K562 (cell line): ENCODE measurements at regions not wholly inside any gene's neighbourhood (a gene's known extent, or its start where the extent isn't known, plus 50 kb on each side); places are given as distances from the start of the nearest gene placed in this dataset.

Experiments used
- ATF1 ChIP-seq, 2 experiments: fragments of 450-650 bp in 1 of 2; IDR thresholded peaks; 2 replicates each; pipeline ENCODE4 v1.6.1; 2016; ENCODE audit warnings: missing compliant biosample characterization in 1 of 2, missing genetic modification characterization in 1 of 2
- ATF7 ChIP-seq: fragments of 450-650 bp; IDR thresholded peaks from 2 replicates; pipeline ENCODE4 v1.7.1; 2014; ENCODE audit warnings: mild to moderate bottlenecking, moderate library complexity
- BACH1 ChIP-seq: fragments of 200-800 bp; sonication (Bioruptor generic); IDR thresholded peaks from 2 replicates; pipeline ENCODE4 v1.6.1; 2016; ENCODE audit warnings: missing genetic modification characterization, missing compliant biosample characterization
- CBFB ChIP-seq: sonication (generic); formaldehyde crosslinking; IDR thresholded peaks from 2 replicates; pipeline ENCODE4 v1.4.0; 2020; ENCODE audit warnings: mild to moderate bottlenecking, missing genetic modification reagents
- CTCF ChIP-seq, 3 experiments: IDR thresholded peaks in 2 of 3; conservative IDR thresholded peaks in 1 of 3; 2 replicates each; pipeline ENCODE4 v1.5.1; 2011 to 2012; ENCODE audit warnings: low read length in 3 of 3, mild to moderate bottlenecking in 3 of 3, control low read depth in 2 of 3, improper control_type of control experiment in 1 of 3, inconsistent platforms in 1 of 3, low read depth in 1 of 3, mixed read lengths in 1 of 3, moderate library complexity in 1 of 3; ENCODE audit not compliant: insufficient read depth in 2 of 3
- EHMT2 ChIP-seq: fragments of 450-650 bp; IDR thresholded peaks from 2 replicates; pipeline ENCODE4 v1.6.1; 2018; ENCODE audit warnings: antibody characterized with exemption
- ETS1 ChIP-seq: conservative IDR thresholded peaks from 2 replicates; pipeline ENCODE4 v1.6.1; 2011; ENCODE audit warnings: low read depth, mild to moderate bottlenecking, low read length; ENCODE audit not compliant: control insufficient read depth
- MBD1 ChIP-seq: fragments of 250-450 bp; sonication (Bioruptor Pico); IDR thresholded peaks from 2 replicates; pipeline ENCODE4 v1.8.0; 2022; ENCODE audit warnings: inconsistent platforms
- MYBL2 ChIP-seq, 2 experiments: fragments of 450-650 bp in 1 of 2; sonication (generic) in 1 of 2; formaldehyde crosslinking in 1 of 2; IDR thresholded peaks; 2 replicates each; pipeline versions ENCODE4 v1.6.1 to v1.8.1; 2017 to 2022; ENCODE audit warnings: borderline replicate concordance in 1 of 2, inconsistent platforms in 1 of 2, low read depth in 1 of 2, mild to moderate bottlenecking in 1 of 2, missing genetic modification reagents in 1 of 2, moderate library complexity in 1 of 2
- NR1H2 ChIP-seq: sonication (generic); formaldehyde crosslinking; IDR thresholded peaks from 2 replicates; pipeline ENCODE4 v1.4.0; 2020; ENCODE audit warnings: mild to moderate bottlenecking, missing genetic modification reagents
- PCBP2 ChIP-seq: fragments of 200-400 bp; formaldehyde crosslinking; IDR thresholded peaks from 2 replicates; pipeline ENCODE4 v1.6.1; 2018; ENCODE audit warnings: low read length, low read depth, mild to moderate bottlenecking, moderate library complexity; ENCODE audit not compliant: poor library complexity, severe bottlenecking
- RBM15 ChIP-seq: fragments of 200-400 bp; formaldehyde crosslinking; IDR thresholded peaks from 2 replicates; pipeline ENCODE4 v1.6.1; 2018; ENCODE audit warnings: mild to moderate bottlenecking, low read length, moderate library complexity; ENCODE audit not compliant: insufficient read depth
- TFAM ChIP-seq: fragments of 250-450 bp; sonication (Bioruptor Pico); conservative IDR thresholded peaks from 2 replicates; pipeline ENCODE4 v1.5.0; 2021; ENCODE audit warnings: mild to moderate bottlenecking, moderate library complexity
- ZBTB11 ChIP-seq, 3 experiments: fragments of 200-800 bp in 1 of 3; fragments of 250-450 bp in 1 of 3; fragments of 450-650 bp in 1 of 3; sonication (Bioruptor Pico) in 1 of 3; sonication (Bioruptor generic) in 1 of 3; formaldehyde crosslinking in 1 of 3; IDR thresholded peaks; 2 replicates each; pipeline versions ENCODE4 v1.6.1 to v1.8.0; 2016 to 2022; ENCODE audit warnings: mild to moderate bottlenecking in 2 of 3, missing genetic modification characterization in 2 of 3, missing compliant biosample characterization in 1 of 3, moderate library complexity in 1 of 3
- ZNF174 ChIP-seq: fragments of 250-450 bp; sonication (Bioruptor Pico); IDR thresholded peaks from 2 replicates; pipeline ENCODE4 v1.4.0; 2020; ENCODE audit warnings: mild to moderate bottlenecking
- ZNF197 ChIP-seq: fragments of 200-800 bp; sonication (Bioruptor generic); IDR thresholded peaks from 2 replicates; pipeline ENCODE4 v1.6.1; 2016; ENCODE audit warnings: low read depth, missing genetic modification characterization, missing compliant biosample characterization
- ZNF354B ChIP-seq: fragments of 250-450 bp; sonication (Bioruptor Pico); IDR thresholded peaks from 2 replicates; pipeline ENCODE4 v1.4.0; 2020
- ZNF561 ChIP-seq: fragments of 450-650 bp; formaldehyde crosslinking; conservative IDR thresholded peaks from 2 replicates; pipeline ENCODE4 v1.4.0; 2020; ENCODE audit warnings: mild to moderate bottlenecking, moderate library complexity

- TF ChIP-seq CBFB, result no peak
- TF ChIP-seq ETS1, result no peak
- no peak for TF ChIP-seq TFAM (CRISPR knock-in tag)
- no peak; the same call in 1 of the 2 replicates for TF ChIP-seq ATF7
- peak; percentile 41 to 62 (median 46); a peak in 5 of 6 replicates for TF ChIP-seq CTCF (IDR thresholded peaks at IDR 0.05 in 2 of 3, conservative IDR thresholded peaks at IDR 0.05 in 1 of 3; ENCODE audit: insufficient read depth in 2 of 3, low read depth in 1 of 3, low read length in 3 of 3)
- 0 out of 2 replicates have a peak, but pooled peaks have one; percentile 53 for TF ChIP-seq ZNF197
- TF ChIP-seq ZNF174 (CRISPR knock-in tag), result no peak
- no peak for TF ChIP-seq ZNF561
- TF ChIP-seq MBD1 (CRISPR knock-in tag), result no peak
- TF ChIP-seq ATF1 (CRISPR knock-in tag; IDR thresholded peaks at IDR 0.05), result no peak
- peak; percentile 57; the same call in 1 of the 2 replicates for TF ChIP-seq ATF1 (tag; IDR thresholded peaks at IDR 0.05)
- TF ChIP-seq EHMT2, result 0 out of 2 replicates have a peak, but pooled peaks have one; percentile 19
- TF ChIP-seq BACH1 (tag), result peak; percentile 91
- no peak for TF ChIP-seq NR1H2
- peak; percentile 52; the same call in 1 of the 2 replicates for TF ChIP-seq ZNF354B
- TF ChIP-seq RBM15, result no peak
- TF ChIP-seq ZBTB11 (CRISPR knock-in tag; IDR thresholded peaks at IDR 0.05), result no peak
- no peak; the same call in 1 of the 2 replicates for TF ChIP-seq MYBL2 (IDR thresholded peaks at IDR 0.05; ENCODE audit: low read depth)
- TF ChIP-seq MYBL2 (CRISPR knock-in tag; IDR thresholded peaks at IDR 0.05; ENCODE audit: borderline replicate concordance), result no peak
- TF ChIP-seq PCBP2, result no peak
Observed at GRCh38 chr2:171244970-171245782, 84.5 kb upstream of the TLK1 start (continued).
